ENCODE measurements at regions not wholly inside any gene's neighbourhood (a gene's known extent, or its start where the extent isn't known, plus 50 kb on each side); places are given as distances from the start of the nearest gene placed in this dataset.

DNA sequence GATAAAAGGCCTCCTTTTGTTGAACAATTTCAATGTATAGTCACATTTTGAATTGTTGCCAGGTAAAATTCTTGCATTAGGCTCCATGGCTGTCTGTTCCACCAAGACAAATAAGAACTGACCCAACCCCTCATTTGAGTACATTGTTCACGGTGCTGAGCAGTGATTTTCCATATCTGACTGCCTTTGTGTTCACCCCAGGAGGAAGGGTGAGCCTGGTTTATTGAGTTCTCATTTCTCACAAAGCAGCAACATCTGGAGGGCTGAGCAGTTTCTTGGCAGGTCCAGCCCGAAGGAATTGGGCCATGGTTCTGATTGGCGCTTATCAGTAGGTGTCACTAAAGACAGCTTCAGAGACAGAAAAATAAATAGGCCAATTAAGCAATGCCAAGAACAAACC lies 149.1 kb downstream of the BMP4 start:
- DNase-seq (ENCODE audit: low read depth in 2 of 2), result no peak

GRCh38 chr14:53807108-53807507 lies 149.5 kb downstream of the BMP4 start:
- no peak for DNase-seq (ENCODE audit: low read depth in 2 of 2)

DNA sequence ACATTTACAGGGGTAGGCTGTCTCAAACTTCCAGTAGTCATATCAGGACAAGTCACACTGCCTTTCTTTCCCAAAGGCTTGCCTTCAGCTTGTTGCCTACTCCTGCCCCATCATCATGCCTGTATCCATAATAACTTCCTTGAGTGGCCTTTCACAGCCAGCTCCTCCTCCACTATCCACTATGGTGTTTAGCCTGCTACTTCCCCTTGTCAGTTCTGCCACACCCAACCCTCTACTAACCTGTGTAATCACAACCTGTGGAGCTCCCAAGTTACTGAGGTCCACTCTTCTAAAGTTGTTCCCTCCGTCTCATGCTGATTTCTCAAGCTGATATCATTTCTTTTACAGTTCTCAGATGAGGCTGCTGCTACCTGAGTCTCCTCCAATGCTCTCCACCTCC lies 159.9 kb downstream of the BMP4 start:
- DNase-seq (ENCODE audit: low read depth in 2 of 2), result no peak

DNA sequence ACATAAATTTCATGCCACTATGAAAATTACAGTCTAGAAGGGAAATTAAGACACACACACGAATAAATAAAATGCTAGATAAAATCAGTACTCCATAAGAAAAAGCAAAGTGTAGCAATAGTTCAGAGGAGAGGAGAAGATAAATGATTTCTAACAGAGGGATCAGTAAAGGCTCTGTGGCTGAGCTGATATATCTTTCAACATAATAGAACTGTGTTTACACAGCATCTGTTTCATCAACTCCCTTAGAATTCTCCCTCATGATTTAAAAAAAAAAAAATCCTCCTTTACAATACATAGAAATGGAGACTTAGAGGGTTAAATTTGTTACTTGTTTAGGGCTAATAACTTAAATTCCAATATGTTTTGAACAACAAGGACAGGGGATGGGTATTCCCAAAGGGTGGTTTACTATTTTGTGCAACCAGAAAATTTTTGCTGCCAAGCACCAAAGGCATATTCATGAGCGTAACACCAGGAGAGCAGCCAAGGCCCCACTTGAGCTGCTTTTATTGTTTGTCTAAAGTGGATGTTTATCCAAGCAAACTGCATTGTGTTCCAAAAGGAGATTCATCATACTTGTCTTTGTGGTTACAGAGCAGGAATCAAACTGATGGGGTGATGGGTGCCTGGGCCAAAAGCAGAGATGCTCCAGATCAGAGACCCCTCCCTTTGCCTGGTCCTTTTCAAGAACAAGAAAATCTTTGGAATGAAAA lies 162.7 kb downstream of the BMP4 start:
- DNase-seq (ENCODE audit: low read depth in 2 of 2), result no peak

- no peak for DNase-seq (ENCODE audit: low read depth in 2 of 2)
Measured at GRCh38 chr14:53792909-53793308, 163.7 kb downstream of the BMP4 start.

- DNase-seq (ENCODE audit: low read depth in 2 of 2), result no peak
Measured at GRCh38 chr14:53790731-53791500, 165.7 kb downstream of the BMP4 start.

- DNase-seq (ENCODE audit: low read depth in 2 of 2), result no peak
Measured at GRCh38 chr14:53788566-53788965, 168.1 kb downstream of the BMP4 start.

GRCh38 chr14:53786045-53786444 lies 170.6 kb downstream of the BMP4 start:
- DNase-seq (ENCODE audit: low read depth in 2 of 2), result no peak

DNA sequence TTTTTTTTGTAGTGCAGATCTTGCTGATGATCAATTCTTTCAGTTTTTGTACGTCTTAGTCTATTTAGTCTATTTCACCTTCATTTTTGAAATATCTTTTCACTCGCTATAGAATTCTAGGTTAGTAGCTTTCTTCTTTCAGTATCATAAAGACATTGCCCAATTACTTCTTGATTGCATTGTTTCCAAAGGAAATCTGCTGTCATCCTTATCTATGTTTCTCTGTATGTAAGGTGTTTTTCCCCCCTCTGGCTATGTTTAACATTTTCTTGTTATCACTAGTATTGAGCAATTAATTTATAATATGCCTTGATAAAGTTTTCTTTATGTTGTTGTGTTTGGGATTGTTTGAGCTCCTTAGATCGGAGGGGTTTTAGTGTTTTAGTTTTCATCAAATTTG lies 171.9 kb downstream of the BMP4 start:
- DNase-seq (ENCODE audit: low read depth in 2 of 2), result no peak

DNA sequence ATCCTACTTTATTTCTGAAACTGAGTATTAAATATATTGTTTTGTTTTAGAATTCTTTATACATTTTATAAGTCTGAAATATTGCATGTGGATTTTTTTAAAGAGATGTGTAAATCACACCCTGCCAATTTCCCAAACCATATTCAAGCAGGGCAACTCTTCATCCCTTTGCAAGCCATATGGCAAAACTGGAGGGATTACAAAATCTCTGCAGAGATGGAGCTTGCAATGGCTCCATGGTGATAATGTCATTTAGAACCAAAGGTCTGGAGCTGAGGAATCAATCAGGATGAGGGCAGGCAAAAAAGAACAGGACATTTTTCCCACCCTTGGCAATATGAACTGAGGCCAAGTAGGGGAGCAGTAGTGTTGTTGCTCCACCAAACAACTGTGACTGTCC lies 173.4 kb downstream of the BMP4 start:
- DNase-seq (ENCODE audit: low read depth in 2 of 2), result no peak

DNA sequence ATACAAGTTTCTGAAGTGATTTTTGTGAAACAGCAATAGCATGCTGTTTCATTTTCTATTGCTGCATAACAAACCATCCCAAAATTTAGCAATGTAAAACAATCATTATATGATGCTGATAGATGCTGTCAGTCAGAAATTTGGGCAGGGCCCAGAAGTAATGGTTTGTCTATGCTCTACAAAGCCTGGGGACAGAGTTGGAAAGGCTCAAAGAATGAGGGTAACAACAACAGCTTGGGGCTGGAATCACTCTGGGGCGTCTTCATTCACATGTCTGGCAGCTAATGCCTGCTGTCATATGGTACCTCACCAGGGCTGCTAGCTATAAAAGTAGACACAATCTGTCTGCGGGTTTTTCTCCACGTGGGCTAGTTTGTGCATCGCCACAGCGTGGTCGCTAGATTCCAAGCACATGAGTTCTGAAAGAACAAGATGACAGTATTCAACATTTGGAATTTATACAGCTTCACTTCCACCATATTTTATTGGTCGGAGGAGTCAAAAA lies 176.5 kb downstream of the BMP4 start:
- DNase-seq (ENCODE audit: low read depth in 2 of 2), result no peak

GRCh38 chr14:53779301-53779700 lies 177.3 kb downstream of the BMP4 start:
- DNase-seq (ENCODE audit: low read depth in 2 of 2), result no peak

- no peak for DNase-seq (ENCODE audit: low read depth in 2 of 2)
Measured at GRCh38 chr14:53778263-53778662, 178.4 kb downstream of the BMP4 start.

DNA sequence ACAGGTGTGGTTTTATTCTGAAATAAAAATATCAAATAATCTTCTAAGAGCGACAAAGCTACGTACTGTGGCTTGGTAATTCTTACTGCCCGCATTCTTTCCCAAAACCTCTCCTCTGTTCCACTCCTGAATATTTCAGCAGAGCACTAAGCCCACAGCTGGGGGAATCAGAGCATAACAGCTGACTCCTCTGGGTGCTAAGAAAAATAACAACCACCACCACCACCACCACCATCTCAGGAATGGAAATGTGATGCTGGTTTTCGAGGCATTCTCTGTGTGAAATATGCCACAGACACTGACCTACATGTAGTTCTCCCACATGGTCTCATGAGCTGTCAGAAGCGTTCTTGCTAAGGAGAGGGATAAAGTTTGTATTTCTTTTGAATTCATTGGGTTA lies 183.7 kb downstream of the BMP4 start:
- no peak for DNase-seq (ENCODE audit: low read depth in 2 of 2)

DNA sequence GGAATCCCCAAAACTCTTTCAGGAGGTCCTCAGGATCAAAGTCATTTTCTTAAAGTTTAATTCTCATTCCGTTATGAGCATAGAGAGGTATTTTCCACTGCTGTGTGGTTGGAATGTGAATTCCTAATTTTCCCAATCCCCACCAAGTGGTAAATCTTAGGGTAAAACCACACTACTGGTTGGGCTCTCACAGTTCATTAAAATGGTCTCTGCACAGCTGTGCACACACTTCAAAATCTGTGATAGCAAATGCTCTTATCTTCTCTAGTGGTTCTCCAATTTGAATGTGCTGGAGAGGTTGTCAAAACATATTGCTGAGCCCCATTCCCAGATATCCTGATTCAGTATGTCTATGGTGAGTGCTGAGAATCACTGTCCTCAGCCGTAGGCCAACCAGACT lies 189.1 kb downstream of the BMP4 start:
- DNase-seq (ENCODE audit: low read depth in 2 of 2), result no peak

GRCh38 chr14:53766601-53767000 lies 190.0 kb downstream of the BMP4 start:
- DNase-seq (ENCODE audit: low read depth in 2 of 2), result no peak

DNA sequence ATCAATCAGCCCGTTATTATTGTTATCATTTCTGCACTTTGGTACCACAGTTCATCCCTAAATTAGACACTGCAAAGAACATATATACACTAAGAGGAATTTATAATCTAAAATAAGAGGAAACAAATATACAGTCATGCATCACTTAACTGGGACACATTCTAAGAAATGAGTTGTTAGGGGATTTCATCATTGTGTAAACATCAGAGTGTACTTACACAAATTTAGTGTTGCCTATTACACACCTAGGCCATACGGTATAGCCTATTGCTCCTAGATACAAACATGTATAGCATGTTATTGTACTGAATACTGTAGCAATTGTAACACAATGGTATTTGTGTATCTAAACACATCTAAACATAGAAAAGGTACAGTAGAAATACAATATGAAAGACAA lies 190.5 kb downstream of the BMP4 start:
- no peak for DNase-seq (ENCODE audit: low read depth in 2 of 2)

DNA sequence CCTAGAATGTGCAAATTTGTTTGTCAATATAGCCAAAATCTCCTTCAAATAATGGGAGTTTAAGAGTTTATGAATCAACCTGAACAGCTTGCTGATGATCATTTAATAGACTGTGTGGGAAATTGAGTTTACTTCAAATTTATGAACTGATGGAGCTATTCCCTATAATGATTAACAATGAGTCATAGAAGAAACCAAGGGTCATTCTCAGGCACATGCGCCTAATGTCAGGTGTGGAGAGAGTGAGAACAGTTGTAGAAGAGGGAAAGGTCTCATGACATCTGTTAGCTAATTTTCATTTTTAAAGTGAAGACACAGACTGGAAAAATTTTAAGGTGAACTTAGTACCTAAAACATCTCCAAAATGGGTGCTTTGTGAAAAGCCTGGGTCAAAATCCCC lies 191.8 kb downstream of the BMP4 start:
- no peak for DNase-seq (ENCODE audit: low read depth in 2 of 2)

- DNase-seq (ENCODE audit: low read depth in 2 of 2), result no peak
Measured at GRCh38 chr14:53758141-53758540, 198.5 kb downstream of the BMP4 start.

GRCh38 chr14:53757732-53758131 lies 198.9 kb downstream of the BMP4 start:
- DNase-seq (ENCODE audit: low read depth in 2 of 2), result no peak

DNA sequence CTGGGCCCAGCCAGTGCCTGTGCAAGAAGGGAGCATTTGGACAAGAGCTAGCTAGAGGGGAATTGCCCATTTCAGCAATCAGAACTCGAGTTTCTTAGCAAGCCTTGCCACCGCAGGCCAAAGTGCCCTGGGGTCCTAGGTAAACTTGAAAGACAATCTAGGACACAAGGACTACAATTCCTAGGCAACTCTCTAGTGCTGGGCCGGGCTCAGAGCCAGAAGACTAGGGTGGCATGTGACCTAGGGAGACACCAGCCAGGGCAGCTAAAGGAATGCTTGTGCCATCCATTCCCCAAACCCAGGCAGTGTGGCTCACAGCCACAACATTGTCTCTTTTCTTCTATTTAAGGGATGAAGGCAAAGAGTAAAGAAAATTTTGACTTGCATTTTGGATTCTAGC lies 205.0 kb downstream of the BMP4 start:
- no peak for DNase-seq (ENCODE audit: low read depth in 2 of 2)

DNA sequence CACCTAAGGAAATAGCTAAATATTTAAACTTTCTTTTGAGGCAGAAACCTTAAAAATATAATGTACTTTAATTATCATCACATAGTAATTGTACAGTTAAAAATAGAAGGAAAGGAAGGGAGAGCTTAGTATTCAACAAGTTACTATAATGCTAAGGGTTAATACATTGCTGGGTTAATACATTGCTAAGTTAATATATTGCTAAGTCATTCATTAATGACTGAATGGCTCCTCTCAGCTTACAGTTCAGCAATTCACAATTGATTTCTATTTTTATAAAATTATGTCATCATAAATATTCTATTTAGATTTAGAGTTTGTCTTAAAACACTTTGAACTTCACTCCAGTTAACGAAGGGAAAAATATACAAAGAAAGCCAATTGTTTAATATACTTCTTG lies 207.9 kb downstream of the BMP4 start:
- DNase-seq (ENCODE audit: low read depth in 2 of 2), result no peak

GRCh38 chr14:53744857-53745256 lies 211.8 kb downstream of the BMP4 start:
- no peak for DNase-seq (ENCODE audit: low read depth in 2 of 2)
